Activated CD4-positive, alpha-beta T cell treated with anti-CD3 and anti-CD28 coated beads, Interleukin-10, Interleukin-2, amounts not matched to agents 100 ng/mL and 50 ng/mL, durations not matched to agents 16 hours and 8 hours (primary cell): ENCODE measurements at regions not wholly inside any gene's neighbourhood (a gene's known extent, or its start where the extent isn't known, plus 50 kb on each side); places are given as distances from the start of the nearest gene placed in this dataset.
A peak's percentile ranks its signal among the peaks of the same experiment; 100 is the strongest.
"Not testable (repeated sequence)": the region's sequence is repeated elsewhere in the genome, so short reads cannot be mapped to it uniquely, and the experiment has no call there.

Experiments
- DNase-seq: peaks from one replicate; pipeline ENCODE4 v3.0.0-alpha.2; 2020

GRCh38 chr12:125515887-125516286, 450.7 kb downstream of the AACS start:
- DNase-seq = no peak

- DNase-seq = no peak
Measured at GRCh38 chr12:125518074-125518473, 452.8 kb downstream of the AACS start.

- no peak for DNase-seq
Measured at GRCh38 chr12:125519026-125519651, 453.9 kb downstream of the AACS start.

- no peak for DNase-seq
Measured at GRCh38 chr12:125525879-125526278, 460.6 kb downstream of the AACS start.

- no peak for DNase-seq
Measured at GRCh38 chr12:125528281-125528680, 463.0 kb downstream of the AACS start.

- no peak for DNase-seq
Measured at GRCh38 chr12:125530201-125530600, 465.0 kb downstream of the AACS start.

GRCh38 chr12:125530876-125531275, 465.6 kb downstream of the AACS start:
- no peak for DNase-seq

- no peak for DNase-seq
Measured at GRCh38 chr12:125531574-125531973, 466.3 kb downstream of the AACS start.

GRCh38 chr12:125533434-125534029, 468.3 kb downstream of the AACS start:
- DNase-seq = peak; percentile 47

- no peak for DNase-seq
Measured at GRCh38 chr12:125538401-125539199, 473.4 kb downstream of the AACS start.

GRCh38 chr12:125540580-125541204, 475.5 kb downstream of the AACS start:
- DNase-seq = no peak

- no peak for DNase-seq
Measured at GRCh38 chr12:125544960-125545359, 479.7 kb downstream of the AACS start.

- no peak for DNase-seq
Measured at GRCh38 chr12:125549171-125549570, 483.9 kb downstream of the AACS start.

- peak; percentile 2 for DNase-seq
Measured at GRCh38 chr12:125549836-125550235, 484.6 kb downstream of the AACS start.

GRCh38 chr12:125552295-125552694, 487.1 kb downstream of the AACS start:
- no peak for DNase-seq

GRCh38 chr12:125561008-125561407, 495.8 kb downstream of the AACS start:
- DNase-seq = not testable (repeated sequence)

- no peak for DNase-seq
Measured at GRCh38 chr12:125564753-125565152, 499.5 kb downstream of the AACS start.

- DNase-seq = no peak
Measured at GRCh38 chr12:125567581-125567980, 502.3 kb downstream of the AACS start.

GRCh38 chr12:125568306-125568705, 503.1 kb downstream of the AACS start:
- DNase-seq = no peak

- DNase-seq = no peak
Measured at GRCh38 chr12:125573271-125573670, 508.0 kb downstream of the AACS start.

GRCh38 chr12:125577334-125577733, 512.1 kb downstream of the AACS start:
- DNase-seq = no peak

GRCh38 chr12:125579916-125580315, 514.7 kb downstream of the AACS start:
- no peak for DNase-seq

- no peak for DNase-seq
Measured at GRCh38 chr12:125583071-125583470, 517.8 kb downstream of the AACS start.

- DNase-seq = no peak
Measured at GRCh38 chr12:125586441-125586840, 521.2 kb downstream of the AACS start.
